Amygdala (tissue), 56 donors: ENCODE measurements at regions not wholly inside any gene's neighbourhood (a gene's known extent, or its start where the extent isn't known, plus 50 kb on each side); places are given as distances from the start of the nearest gene placed in this dataset.
"Not testable (repeated sequence)": the region's sequence is repeated elsewhere in the genome, so short reads cannot be mapped to it uniquely, and the experiment has no call there.

Source experiments
- DNase-seq, 56 donors: peaks; one replicate each; lab custom pipeline; 2025; lab: John Stamatoyannopoulos, UW

DNA sequence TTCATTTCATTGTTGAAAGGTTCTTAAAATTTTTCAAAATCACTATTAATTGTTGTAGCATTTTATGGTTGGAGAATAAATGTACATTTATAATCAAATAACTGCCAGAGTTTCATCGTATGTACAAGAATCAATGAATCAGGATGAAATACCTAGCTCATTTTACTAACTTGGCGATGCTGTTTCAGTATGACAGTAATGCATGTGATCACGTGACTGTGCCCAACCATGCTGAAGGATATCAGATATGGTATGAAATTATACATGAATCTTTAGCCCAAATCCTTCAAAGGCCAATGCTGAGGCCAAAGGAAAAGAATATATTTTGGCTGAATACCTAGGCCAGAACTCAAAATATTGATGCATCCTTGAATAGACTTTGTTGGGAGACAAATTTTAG is 288.3 kb upstream of the TGFBR2 start:
- DNase-seq, result no peak

DNA sequence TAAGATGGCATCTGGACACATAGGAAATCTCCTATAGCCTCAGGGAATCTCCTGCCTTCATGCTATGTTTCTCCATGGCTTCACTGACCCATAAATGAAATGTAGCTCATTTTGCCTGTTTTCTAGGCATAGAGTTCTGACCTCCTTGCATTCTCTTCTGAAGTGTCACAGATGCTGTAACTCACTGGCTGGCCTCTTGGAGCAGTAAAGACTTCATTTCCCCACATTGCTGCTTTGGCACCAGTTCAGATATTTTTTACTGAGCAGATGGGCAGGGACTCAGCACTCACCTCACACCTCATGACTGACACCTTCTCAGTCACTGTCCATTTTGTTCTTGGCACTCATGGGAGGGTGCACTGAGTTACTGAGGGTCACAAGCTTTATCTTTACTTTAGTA is 286.7 kb upstream of the TGFBR2 start:
- no peak for DNase-seq

DNA sequence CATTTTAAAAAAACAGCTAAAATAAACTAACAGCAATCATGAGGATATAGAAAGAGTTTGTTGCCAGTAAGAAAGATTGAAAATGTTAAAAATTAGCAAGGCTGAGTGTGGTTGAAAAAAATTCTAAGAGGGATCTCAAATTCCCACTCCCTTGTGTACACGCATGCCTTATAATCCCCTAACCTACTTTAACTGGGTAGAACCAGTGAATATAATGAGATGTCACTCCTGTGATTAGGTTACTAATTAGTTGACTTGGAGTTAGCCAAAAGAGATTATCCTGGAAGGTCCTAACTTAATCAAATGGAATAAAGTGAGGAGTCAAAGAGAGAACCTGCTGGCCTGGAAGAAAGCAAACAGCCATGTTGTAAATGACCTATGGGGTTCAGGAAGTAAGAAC is 286.0 kb upstream of the TGFBR2 start:
- no peak for DNase-seq

DNA sequence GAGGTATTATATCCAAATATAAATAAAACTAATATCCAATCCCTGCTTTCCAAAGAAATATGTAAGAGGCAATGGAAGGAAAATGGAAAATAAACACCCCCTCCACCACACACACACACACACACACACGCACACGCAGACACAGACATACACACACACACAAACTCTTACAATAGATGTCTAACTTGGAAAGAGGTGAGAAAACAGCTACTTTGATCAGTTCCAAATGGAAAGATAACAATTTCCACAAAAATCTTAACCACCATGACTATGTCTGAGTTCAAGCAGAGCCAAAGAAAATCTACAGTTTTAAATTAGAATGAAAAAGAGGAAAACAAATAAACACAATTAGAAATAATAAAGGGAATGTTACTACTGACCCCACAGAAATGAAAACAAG is 285.3 kb upstream of the TGFBR2 start:
- no peak for DNase-seq

DNA sequence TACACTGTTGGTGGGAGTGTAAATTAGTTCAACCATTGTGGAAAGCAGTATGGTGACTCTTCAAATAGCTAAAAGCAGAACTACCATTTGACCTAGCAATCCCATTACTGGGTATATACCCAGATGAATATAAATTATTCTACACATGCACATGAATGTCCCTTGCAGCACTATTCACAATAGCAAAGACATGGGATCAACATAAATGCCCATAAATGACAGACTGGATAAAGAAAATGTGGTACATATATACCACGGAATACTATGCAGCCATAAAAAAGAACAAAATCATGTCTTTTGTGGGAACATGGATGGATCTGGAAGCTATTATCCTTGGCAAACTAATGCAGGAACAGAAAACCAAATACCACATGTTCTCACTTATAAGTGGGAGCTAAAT is 282.8 kb upstream of the TGFBR2 start:
- not testable (repeated sequence) for DNase-seq

DNA sequence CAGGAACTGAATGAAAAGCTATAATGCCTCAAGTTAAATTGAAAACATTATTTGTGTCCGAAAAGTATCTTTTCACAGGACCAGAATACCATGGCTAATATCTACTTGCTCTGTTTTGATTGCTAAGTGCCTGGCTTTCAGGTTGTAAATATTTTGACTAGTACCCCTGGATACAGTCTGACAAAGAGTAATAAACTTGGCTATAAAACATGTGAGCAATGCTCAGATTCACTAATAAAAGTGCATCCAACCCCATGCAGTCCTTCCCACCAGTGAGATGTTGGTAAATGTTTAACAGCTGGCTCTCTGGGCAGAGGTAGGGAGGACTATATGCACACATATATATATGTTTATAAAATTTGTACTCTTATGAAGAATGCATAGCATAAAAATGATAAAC is 281.8 kb upstream of the TGFBR2 start:
- DNase-seq, result no peak

DNA sequence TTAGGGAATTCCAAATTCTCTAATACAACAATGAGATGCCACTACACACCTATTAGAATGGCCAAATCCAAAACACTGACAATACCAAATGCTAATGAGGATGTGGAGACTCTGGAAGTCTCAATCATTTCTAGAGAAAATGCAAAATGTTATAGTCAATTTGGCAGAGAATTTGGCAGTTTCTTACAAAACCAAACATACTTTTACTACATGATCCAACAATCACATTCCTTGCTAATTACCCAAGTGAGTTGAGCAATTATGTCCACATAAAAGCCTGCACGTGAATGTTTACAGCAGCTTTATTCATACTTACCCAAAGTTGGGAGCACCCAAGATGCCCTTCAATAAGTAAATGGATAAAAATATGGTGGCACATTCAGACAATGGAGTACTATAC is 278.4 kb upstream of the TGFBR2 start:
- not testable (repeated sequence) for DNase-seq

DNA sequence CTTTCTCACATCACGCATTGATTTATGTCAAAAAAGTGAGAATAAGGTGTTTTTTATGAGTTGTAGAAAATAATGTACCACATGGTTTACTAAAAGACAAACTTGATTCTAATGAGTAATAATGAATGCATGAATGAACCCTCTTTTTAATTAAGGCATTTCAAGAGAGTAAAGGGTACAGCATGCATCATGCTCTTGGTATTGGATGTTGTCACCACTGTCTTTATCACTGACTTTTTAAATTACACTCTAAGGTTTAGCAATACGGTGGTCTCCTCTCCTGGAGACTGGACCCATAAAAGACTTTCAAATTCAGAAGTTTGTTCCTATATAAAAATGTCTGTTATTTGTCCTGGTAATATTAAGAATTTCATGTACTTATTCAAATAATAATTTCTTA is 277.5 kb upstream of the TGFBR2 start:
- not testable (repeated sequence) for DNase-seq

DNA sequence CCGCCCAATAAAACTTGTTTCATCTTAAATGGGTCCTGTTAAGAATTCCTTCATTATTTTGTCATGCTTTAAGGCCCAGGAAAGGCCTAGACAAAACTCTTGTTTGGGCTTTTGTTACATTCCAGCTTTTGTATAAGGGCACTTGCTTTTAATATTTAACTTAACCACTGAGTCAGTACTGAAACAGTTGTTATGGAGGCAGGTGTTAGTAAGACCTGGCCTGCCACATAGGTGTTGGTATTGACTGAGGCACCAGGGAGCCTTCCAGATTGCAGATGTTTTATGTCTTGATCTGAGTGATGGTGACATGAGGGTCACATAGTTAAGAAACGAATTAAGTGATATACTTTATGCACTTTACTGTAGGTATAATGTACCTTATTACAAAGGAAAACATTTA is 274.9 kb upstream of the TGFBR2 start:
- DNase-seq, result no peak

DNA sequence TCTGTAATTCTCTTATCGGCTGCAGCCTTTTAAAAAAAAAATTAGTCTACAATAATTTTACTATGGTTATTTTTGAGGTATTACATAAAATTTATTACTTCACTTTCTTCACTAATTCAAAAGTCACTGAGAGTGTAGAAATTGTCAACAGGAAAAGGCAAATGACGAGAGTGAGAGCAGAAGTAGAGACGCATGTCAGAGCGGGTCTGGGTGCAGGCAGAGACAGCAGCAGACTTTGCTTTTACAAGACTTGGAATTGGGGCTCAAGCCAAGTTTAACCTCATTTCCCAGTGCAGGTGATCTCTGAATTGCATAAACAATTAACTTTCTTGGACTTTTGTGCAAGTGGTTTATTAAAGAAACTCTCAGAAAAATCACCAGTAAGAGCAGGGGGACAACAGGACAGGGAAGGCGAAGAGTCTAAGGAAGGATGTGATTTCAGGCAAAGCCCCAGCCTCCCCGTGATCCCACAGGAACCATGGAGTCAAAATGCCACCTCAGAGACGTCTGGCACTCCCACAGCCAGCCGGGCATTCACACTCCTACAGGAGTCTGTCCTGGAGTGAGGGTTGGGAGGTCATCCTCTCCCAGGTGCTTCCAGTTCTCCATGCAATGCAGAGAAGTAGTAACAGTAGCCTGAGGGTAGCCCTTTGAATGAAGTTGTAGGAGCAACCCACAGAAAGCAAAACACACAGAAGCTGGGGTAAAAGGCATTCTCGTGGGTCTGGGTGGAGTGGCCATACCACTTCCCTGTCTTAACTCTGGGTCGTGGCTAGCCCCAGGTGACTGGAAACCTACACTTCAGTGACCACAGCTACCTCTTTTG is 274.0 kb upstream of the TGFBR2 start:
- no peak for DNase-seq

DNA sequence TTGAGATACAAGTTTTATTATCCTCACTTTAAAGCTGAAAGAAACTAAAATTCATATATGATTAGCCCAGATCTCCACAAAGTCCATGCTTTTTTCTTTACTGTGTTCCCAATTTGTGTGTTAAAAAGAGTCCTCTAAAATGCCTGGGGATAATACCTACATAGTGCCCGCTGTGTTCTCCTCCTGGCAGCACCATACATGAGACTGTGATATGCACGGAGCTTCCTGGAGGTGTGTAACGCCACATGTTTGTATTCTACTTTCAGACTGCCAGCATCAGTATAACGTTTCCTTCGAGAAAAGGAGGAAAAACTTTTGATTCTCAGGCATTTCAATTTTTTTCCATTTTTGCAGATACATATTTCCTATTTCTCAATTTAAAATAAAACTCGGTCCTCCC is 273.3 kb upstream of the TGFBR2 start:
- no peak for DNase-seq

DNA sequence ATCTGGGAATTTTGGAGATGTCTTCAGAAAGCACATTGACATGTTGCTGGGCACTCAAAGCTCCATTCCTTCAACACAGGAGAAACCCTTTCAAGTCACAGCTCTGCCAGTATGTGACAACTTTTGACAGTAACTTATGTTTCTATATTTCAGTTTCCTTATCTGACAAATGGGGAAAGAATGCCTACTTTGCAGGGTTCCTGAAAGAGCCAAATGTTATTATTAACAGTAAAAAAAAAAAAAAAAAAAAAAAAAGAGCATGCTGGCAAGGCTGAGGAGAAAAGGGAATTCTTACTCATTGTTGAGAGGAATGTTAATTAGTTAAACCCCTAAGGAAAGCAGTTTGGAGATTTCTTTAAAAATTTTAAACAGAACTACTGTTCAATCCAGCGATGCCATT is 272.5 kb upstream of the TGFBR2 start:
- no peak for DNase-seq

DNA sequence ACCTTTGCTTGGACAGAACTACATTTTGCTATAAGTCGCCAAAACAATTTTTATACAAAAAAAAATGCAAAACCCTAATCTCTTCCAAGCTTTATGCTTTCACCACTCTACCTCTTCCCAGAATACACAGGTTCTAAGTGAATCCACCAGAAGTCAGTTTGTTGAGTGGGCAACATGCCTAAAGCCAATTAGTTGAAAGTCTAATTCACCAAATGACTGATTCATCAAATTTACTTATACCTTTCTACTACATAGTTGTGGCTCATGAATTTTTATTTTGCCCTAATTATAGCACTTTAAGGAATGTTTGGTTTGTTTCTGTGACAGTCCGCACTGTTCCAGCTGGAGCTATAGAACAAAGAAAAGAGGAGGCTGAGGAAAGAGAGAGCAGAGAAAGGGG is 265.9 kb upstream of the TGFBR2 start:
- no peak for DNase-seq

DNA sequence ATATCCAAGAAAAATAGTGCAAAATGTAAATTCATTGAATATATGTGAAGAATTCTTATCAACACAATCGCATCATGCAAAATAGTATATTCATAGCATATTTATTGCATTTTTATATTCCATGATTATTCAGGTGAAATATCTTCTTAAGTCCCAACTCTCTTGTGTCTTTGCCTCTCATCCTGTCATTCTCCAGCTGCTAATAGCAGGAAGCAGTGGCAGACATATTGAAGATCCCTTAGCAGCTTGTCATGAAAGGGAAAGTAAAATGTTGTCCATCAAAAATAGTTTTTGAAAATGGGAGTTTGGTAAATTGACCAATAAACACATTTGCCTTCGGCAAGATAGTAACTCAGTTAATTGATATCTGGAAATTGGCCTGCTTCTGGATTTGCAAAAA is 265.3 kb upstream of the TGFBR2 start:
- DNase-seq, result no peak

DNA sequence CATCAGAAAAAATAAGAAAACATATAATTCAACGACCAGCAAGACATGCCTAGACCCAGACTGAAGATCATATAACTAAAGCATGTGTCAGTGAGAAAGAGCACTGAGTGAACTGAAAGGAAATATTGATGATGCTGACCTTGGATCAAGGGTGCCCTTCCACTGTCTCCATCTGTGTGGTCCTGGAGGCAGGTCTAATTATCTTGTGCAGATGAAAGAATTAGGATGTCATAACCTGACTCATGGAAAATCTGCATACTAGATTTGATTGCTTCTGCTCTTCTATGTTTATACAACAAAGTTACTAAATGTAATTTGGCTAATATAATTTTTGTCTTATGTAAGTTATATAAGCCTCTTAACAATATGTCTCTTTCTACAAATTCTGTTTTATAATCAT is 264.6 kb upstream of the TGFBR2 start:
- DNase-seq, result no peak

DNA sequence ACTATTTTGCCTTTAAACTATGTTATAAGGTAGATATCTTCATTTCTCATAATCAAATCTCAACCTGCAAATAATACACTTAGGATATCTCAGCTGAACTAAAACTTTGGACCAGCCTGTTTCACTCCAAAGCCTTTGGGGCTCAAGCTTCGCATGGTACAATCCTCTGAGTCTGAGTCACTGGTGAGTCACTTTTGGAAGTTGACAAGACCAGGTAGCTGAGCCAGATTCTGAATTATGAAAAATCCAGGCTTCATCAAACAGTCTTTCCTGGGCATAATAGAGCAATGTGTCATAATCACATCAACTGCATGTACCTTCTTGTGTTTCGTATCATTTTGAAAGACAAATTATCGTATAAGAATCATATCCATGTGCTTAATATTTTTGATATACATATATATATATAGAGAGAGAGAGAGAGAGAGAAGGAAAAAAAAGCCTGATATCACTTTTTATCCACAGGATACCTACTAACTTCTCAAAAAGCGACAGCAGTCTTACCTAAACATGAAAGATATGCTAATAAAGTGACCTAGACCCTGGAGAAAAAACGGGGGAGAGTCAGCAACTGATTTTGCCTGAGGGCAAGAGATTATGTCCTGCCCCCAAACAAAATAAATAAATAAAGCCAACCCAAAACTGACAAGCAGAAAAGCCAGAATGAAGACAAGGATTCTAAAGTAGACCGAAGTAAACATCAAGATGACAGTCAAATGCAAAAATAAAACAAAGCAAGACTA is 263.9 kb upstream of the TGFBR2 start:
- DNase-seq, result no peak

DNA sequence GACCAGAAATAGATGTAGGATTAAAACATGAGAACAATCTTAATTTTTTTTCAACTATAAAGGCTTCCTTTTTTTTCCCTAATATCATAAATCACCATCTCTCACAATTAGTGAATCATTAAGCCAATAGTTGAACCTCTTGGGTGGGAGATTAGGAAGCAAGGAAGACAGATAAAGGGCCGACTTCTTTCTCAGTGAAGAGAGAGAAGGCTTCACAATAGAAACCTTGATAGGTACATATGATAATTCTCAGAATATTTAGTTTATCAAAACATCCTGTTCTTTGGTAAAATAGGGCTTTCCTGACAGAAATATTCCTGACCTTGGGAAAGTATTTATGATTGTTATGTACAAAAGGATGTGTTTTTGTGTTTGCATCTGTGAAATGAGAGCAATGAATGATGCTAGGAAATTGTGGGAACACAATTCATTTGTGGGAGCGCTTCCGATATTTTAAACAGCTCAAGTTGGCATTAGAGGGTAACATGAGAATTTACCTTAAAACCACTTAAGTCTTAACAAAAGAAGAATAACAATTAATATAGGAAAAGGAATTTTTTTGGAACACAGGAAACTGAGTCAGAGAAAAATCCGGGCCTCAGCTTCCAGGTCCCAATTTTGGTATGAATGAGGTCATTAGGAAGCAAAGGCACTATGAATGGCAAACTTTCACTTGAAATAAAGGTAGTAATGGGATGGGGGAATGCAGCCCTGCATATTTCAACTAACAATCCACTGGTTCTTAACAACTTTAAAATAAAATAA is 263.2 kb upstream of the TGFBR2 start:
- no peak for DNase-seq

DNA sequence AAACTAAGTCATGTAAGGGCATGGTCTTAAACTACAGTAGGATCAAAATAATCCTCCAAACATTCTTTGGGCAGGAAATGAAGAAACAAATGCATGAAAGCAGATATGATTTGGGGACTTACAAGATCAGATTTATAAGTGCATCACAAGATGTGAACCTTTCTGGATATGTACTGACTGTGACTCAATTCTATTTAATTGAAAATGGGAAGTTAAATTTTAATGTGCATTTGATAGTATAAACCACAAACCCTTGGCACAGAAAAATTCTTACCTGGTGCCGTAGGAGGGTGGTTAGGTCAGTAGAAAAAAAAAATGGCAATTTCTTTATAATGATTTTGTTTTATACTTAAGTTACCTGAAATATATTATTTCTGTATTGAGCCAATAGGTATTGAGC is 262.5 kb upstream of the TGFBR2 start:
- no peak for DNase-seq

DNA sequence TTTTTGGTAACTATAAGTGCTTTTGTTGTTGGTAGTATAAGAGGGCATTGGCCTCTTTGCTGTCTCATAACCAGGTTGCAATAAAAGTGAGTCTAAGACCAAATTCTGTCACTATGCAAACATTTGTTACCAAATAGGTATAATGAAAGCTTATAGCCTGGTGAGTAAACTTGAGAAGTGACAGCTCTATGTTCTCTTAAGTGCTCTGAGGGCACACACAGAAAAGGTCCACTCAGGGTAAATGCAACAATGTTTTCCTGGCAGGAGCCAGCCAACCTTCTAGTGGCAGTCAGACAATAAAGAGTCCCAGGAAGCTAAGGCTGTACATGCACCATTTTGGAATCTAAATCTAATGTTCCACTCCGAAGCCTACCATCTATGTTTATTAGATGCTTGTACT is 262.1 kb upstream of the TGFBR2 start:
- DNase-seq, result no peak

DNA sequence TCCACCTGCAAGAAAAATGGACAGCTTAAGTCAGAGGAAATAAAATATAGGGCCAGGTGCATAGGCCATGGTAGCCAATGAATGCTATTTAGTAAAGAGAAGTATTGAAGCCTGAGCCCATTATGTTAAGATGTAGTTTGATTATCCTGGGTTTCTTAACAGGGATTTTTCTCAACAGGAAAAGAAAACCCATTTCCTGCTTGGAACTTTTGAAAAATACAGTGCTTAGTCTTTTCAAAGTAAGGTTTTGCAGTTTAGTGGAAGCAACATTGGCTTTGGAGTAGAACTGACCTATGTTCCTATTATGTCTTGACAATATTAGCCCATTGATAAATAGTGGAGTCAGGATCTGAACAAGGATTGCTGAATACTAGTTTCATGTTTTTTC is 259.5 kb upstream of the TGFBR2 start:
- no peak for DNase-seq

DNA sequence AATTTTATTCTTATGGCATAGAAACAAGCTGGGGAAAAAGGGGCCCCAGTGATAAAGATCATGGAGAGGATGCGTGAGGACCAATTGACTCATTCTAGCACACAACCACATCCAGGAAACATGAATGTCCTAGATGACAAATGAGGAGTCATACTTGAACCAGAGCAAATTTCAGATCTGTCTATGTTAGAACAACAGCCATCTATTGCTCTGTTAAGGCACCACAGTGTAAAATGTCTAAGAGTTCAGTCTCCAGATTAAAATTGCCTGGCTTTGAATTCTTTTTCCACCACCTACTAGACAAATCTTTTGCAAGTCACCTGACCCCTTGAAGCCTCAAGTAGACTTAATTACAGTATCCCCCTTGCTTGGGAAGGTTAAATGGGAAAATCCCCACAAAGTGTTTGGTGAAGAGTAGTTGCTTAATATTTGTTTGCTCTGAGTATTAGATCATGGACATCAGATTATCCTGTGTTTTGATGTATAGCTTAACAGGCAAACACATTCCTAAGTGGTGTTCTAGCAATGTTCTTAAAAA is 258.7 kb upstream of the TGFBR2 start:
- DNase-seq, result no peak
